AG04450 (cell line): ENCODE measurements at regions not wholly inside any gene's neighbourhood (a gene's known extent, or its start where the extent isn't known, plus 50 kb on each side); places are given as distances from the start of the nearest gene placed in this dataset.

Experiments
- CTCF ChIA-PET: fragments of 300-600, 350-600 bp; formaldehyde crosslinking; extraction: SDS; loops from one replicate; lab custom pipeline; 2022; ENCODE audit warnings: antibody characterized with exemption, inconsistent platforms; lab: Charles Lee
- POLR2A ChIA-PET: fragments of 350-600 bp; formaldehyde crosslinking; extraction: SDS; loops from one replicate; lab custom pipeline; 2021; ENCODE audit warnings: antibody characterized with exemption, inconsistent platforms; lab: Yijun Ruan, JAX
- DNase-seq: peaks from one replicate; pipeline ENCODE4 v3.0.0-alpha.2; 2011; ENCODE audit warnings: low read depth, low spot score
- H3K27ac ChIP-seq: one replicate; pipeline ENCODE4 v1.5.1; 2012; ENCODE audit warnings: low read depth, low read length, control low read depth
- H3K27me3 ChIP-seq: one replicate; pipeline ENCODE4 v1.6.0; 2012; ENCODE audit warnings: low read length; ENCODE audit not compliant: control insufficient read depth, insufficient read depth
- H3K4me3 ChIP-seq: 2 replicates; pipeline ENCODE4 v1.5.1; 2011; ENCODE audit warnings: mild to moderate bottlenecking, low read depth, low read length, control low read depth
- H3K9me3 ChIP-seq: 2 replicates; pipeline ENCODE4 v1.5.1; 2012; ENCODE audit warnings: low read length; ENCODE audit not compliant: control insufficient read depth, insufficient read depth
- CTCF ChIP-seq: IDR thresholded peaks from 2 replicates; pipeline ENCODE4 v1.5.1; 2011; ENCODE audit warnings: low read depth, low read length, control low read depth, inconsistent platforms

- Histone ChIP-seq H3K9me3 (peaks cover 87% of the 10 kb centered on the region), H3K4me3 (no peak overlapping the region), H3K27me3 (no peaks in the 10 kb centered on the region), H3K27ac (no peak overlapping the region)
- CTCF ChIA-PET = no interaction called here
- TF ChIP-seq CTCF = no peak
- POLR2A ChIA-PET = no interaction called here
- no peak for DNase-seq
Measured at GRCh38 chr10:130485236-130485957, 349.2 kb downstream of the GLRX3 start.

GRCh38 chr10:130485958-130486895, 350.0 kb downstream of the GLRX3 start:
- no peak overlapping the region for H3K4me3 ChIP-seq
- H3K27me3 ChIP-seq = no peaks in the 10 kb centered on the region
- H3K27ac ChIP-seq = no peak overlapping the region
- POLR2A ChIA-PET = no interaction called here
- H3K9me3 ChIP-seq = peaks cover 86% of the 10 kb centered on the region
- no peak for TF ChIP-seq CTCF
- DNase-seq = no peak
- CTCF ChIA-PET = no interaction called here

- Histone ChIP-seq H3K4me3 (no peak overlapping the region), H3K27me3 (no peaks in the 10 kb centered on the region), H3K27ac (no peak overlapping the region), H3K9me3 (peaks cover 85% of the 10 kb centered on the region)
- CTCF ChIA-PET = no interaction called here
- POLR2A ChIA-PET = no interaction called here
- no peak for TF ChIP-seq CTCF
- no peak for DNase-seq
Measured at GRCh38 chr10:130486906-130487305, 350.7 kb downstream of the GLRX3 start.

- H3K27ac ChIP-seq = no peak overlapping the region
- no peak for TF ChIP-seq CTCF
- H3K9me3 ChIP-seq = peaks cover 85% of the 10 kb centered on the region
- H3K27me3 ChIP-seq = no peaks in the 10 kb centered on the region
- ChIA-PET CTCF (no interaction called here), POLR2A (no interaction called here)
- no peak for DNase-seq
- H3K4me3 ChIP-seq = no peak overlapping the region
Measured at GRCh38 chr10:130487566-130487965, 351.4 kb downstream of the GLRX3 start.

- no peak for TF ChIP-seq CTCF
- Histone ChIP-seq H3K4me3 (no peak overlapping the region), H3K27me3 (no peaks in the 10 kb centered on the region), H3K9me3 (peaks cover 82% of the 10 kb centered on the region), H3K27ac (no peak overlapping the region)
- ChIA-PET POLR2A (no interaction called here), CTCF (no interaction called here)
- no peak for DNase-seq
Measured at GRCh38 chr10:130489891-130490290, 353.7 kb downstream of the GLRX3 start.
